Keratinocyte (primary cell): ENCODE measurements at regions not wholly inside any gene's neighbourhood (a gene's known extent, or its start where the extent isn't known, plus 50 kb on each side); places are given as distances from the start of the nearest gene placed in this dataset.

Experiments used
- EZH2 ChIP-seq: IDR thresholded peaks from one replicate; pipeline ENCODE4 v1.6.1; 2012; ENCODE audit warnings: inconsistent platforms, mild to moderate bottlenecking, low read length, moderate library complexity
- TF ChIP-seq, protein P1 (sequence below), 3 experiments: IDR thresholded peaks in 1 of 3; conservative IDR thresholded peaks in 1 of 3; optimal IDR thresholded peaks in 1 of 3; 2 replicates in 2 of 3; 3 replicates in 1 of 3; pipeline versions ENCODE3 to v1.5.1; 2011; ENCODE audit warnings: low read length in 3 of 3, mild to moderate bottlenecking in 3 of 3, moderate library complexity in 2 of 3, control low read depth in 1 of 3, inconsistent platforms in 1 of 3; ENCODE audit not compliant: insufficient read depth in 2 of 3; ENCODE audit errors: extremely low read depth in 1 of 3

DNA sequence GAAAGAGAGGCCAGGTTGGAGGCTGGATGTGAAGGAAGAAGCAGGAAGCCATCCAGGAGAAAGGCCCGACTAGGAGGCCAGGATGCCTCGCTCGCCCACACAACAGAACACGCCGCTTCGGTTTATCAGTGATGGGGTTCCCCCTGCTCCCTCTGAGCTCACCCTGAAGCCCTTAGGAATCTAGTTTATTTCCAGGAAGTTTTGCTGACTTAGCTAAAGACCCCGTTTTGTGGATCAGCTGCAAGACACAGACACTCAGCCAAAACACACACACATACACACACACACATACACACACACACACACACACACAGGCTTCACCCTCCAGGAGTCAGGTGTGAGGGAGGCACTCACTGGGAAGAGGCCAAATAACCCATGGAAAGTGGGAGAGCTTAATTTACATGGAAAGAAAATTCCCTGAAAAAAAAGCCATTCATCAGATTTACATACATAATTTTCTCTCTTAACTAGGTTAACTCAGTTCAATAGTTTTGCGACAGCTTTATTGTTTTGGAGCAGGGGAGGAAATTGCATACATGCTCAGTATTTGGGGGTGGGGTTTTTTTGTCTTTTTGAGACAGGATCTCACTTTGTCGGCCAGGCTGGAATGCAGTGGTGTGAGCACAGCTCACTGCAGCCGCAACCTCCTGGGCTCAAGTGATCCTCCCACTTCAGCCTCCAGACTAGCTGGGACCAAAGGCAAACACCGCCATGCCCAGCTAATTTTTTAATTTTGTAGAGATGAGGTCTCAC lies 92.7 kb upstream of the HAND1 start:
- TF ChIP-seq, protein P1, sequence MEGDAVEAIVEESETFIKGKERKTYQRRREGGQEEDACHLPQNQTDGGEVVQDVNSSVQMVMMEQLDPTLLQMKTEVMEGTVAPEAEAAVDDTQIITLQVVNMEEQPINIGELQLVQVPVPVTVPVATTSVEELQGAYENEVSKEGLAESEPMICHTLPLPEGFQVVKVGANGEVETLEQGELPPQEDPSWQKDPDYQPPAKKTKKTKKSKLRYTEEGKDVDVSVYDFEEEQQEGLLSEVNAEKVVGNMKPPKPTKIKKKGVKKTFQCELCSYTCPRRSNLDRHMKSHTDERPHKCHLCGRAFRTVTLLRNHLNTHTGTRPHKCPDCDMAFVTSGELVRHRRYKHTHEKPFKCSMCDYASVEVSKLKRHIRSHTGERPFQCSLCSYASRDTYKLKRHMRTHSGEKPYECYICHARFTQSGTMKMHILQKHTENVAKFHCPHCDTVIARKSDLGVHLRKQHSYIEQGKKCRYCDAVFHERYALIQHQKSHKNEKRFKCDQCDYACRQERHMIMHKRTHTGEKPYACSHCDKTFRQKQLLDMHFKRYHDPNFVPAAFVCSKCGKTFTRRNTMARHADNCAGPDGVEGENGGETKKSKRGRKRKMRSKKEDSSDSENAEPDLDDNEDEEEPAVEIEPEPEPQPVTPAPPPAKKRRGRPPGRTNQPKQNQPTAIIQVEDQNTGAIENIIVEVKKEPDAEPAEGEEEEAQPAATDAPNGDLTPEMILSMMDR (optimal IDR thresholded peaks at IDR 0.05 in 1 of 3, IDR thresholded peaks at IDR 0.05 in 1 of 3, conservative IDR thresholded peaks at IDR 0.05 in 1 of 3; ENCODE audit: extremely low read depth in 1 of 3, insufficient read depth in 2 of 3, low read length in 3 of 3): no peak
- no peak for TF ChIP-seq EZH2
